ENCODE measurements at regions not wholly inside any gene's neighbourhood (a gene's known extent, or its start where the extent isn't known, plus 50 kb on each side); places are given as distances from the start of the nearest gene placed in this dataset.

DNA sequence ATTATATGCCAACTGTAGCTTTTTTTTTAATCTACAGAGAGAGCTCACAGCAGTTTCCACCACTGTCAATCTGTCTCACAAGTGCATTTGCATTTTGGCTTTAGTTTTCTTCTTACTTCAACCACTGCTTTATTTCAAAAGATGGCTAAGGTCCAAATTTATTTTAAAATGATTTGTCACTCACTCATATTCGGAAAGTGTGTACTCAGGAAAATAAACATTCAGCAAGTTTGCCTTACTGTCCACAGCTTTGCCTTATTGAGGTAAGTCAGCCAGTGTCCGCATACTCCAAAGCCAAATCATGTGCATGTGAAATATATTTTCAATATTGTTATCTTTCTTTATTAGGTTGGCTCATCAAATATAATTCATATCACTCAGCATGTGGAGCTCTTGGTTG, 240.7 kb upstream of the ARHGEF26 start:
- WGBS, 5 donors, result 58 to 82% (median 72%) methylated on average over 2 of the region's 2 CpGs
- Histone ChIP-seq H3K4me3 (no peak overlapping the region), H3K9me3 (no peaks in the 10 kb centered on the region), H3K27ac (no peak overlapping the region), H3K27me3 (replicated peaks in 1 of 7) (no peaks in the 10 kb centered on the region), H3K36me3 (no peaks in the 10 kb centered on the region), H3K4me1 (no peaks in the 10 kb centered on the region)
- DNase-seq, result no peak
- intact Hi-C loops (cut with DNase I; ENCODE audit: low total_unique reads), result no loop called here
- no peak for TF ChIP-seq POLR2A (IDR thresholded peaks at IDR 0.05)
- TF ChIP-seq, protein P1, sequence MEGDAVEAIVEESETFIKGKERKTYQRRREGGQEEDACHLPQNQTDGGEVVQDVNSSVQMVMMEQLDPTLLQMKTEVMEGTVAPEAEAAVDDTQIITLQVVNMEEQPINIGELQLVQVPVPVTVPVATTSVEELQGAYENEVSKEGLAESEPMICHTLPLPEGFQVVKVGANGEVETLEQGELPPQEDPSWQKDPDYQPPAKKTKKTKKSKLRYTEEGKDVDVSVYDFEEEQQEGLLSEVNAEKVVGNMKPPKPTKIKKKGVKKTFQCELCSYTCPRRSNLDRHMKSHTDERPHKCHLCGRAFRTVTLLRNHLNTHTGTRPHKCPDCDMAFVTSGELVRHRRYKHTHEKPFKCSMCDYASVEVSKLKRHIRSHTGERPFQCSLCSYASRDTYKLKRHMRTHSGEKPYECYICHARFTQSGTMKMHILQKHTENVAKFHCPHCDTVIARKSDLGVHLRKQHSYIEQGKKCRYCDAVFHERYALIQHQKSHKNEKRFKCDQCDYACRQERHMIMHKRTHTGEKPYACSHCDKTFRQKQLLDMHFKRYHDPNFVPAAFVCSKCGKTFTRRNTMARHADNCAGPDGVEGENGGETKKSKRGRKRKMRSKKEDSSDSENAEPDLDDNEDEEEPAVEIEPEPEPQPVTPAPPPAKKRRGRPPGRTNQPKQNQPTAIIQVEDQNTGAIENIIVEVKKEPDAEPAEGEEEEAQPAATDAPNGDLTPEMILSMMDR (IDR thresholded peaks at IDR 0.05 in 8 of 11, conservative IDR thresholded peaks at IDR 0.05 in 3 of 11), result no peak
- no peak for TF ChIP-seq POLR2AphosphoS5 (IDR thresholded peaks at IDR 0.05)

DNA sequence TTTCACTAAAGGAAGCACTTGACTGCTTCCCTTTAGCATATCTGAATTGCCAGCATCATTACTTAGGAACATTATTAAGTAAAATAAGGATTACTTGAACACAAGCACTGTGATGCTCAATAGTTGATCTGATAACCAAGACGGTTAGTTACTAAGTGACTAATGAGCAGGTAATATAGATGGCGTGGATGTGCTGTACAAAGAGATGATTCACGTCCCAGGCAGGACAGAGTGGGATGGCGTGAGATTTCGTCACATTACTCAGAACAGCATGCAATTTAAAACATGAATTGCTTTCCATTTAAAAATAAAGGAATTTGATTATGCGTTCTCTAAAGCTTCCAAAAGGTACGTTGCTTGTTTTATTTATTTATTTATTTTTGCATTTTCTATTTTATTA, 240.0 kb upstream of the ARHGEF26 start:
- no peak overlapping the region for H3K27ac ChIP-seq
- no peak for DNase-seq
- TF ChIP-seq, protein P1 (IDR thresholded peaks at IDR 0.05 in 8 of 11, conservative IDR thresholded peaks at IDR 0.05 in 3 of 11), result no peak
- TF ChIP-seq POLR2A (IDR thresholded peaks at IDR 0.05), result no peak
- no peak for TF ChIP-seq POLR2AphosphoS5 (IDR thresholded peaks at IDR 0.05)
- H3K4me1 ChIP-seq, result no peaks in the 10 kb centered on the region
- no peak overlapping the region for H3K4me3 ChIP-seq
- H3K36me3 ChIP-seq, result no peaks in the 10 kb centered on the region
- 88 to 94% (median 90%) methylated on average over 7 of the region's 7 CpGs for WGBS, 5 donors
- H3K27me3 ChIP-seq (replicated peaks in 1 of 7), result no peaks in the 10 kb centered on the region
- H3K9me3 ChIP-seq, result no peaks in the 10 kb centered on the region
- intact Hi-C loops (cut with DNase I; ENCODE audit: low total_unique reads), result no loop called here

DNA sequence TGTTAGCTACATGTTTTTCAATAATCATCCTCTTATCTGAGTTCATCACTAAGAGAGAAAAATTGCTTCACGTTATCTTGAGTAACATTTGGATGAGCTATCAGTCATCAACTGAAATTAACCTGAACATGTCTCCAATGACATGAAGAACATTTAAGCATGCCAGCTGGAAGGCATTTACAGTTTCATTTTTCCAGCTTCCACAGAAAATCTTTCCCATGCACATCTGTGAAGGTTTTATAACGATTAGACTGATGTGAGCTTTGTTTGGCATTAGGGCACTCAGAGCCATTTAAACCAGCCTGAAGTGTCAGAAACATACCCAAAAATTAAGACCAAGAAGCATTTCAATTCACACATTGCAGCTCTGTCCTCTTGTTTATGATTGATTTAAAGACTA, 235.8 kb upstream of the ARHGEF26 start:
- TF ChIP-seq POLR2AphosphoS5 (IDR thresholded peaks at IDR 0.05), result no peak
- TF ChIP-seq POLR2A (IDR thresholded peaks at IDR 0.05), result no peak
- TF ChIP-seq, protein P1 (IDR thresholded peaks at IDR 0.05 in 8 of 11, conservative IDR thresholded peaks at IDR 0.05 in 3 of 11), result no peak
- intact Hi-C loops (cut with DNase I; ENCODE audit: low total_unique reads), result no loop called here
- no peaks in the 10 kb centered on the region for H3K9me3 ChIP-seq
- 64 to 87% (median 79%) methylated on average over 2 of the region's 2 CpGs for WGBS, 5 donors
- H3K36me3 ChIP-seq, result no peaks in the 10 kb centered on the region
- no peaks in the 10 kb centered on the region for H3K27me3 ChIP-seq (replicated peaks in 1 of 7)
- DNase-seq, result no peak
- no peak overlapping the region for H3K27ac ChIP-seq
- no peaks in the 10 kb centered on the region for H3K4me1 ChIP-seq
- H3K4me3 ChIP-seq, result no peak overlapping the region

DNA sequence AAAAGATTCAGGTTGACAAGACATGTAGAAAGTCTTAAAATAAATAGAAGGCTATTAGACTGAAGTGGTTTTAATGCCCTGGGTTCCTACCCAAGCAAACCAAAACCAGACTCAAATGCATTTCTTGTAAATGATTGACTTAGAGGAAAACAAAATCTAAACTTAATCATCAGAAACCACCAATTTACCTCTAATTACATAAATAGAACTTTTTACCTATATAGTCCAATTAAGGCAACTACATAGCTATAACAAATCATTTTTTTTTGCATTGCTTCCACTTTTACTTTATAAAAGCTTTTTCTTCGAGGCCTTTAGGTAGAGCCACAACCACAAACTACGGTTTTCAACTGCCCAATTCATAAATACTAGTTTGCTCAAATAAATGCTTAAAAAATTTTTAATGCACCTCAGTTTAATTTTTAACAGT, 231.3 kb upstream of the ARHGEF26 start:
- intact Hi-C loops (cut with DNase I; ENCODE audit: low total_unique reads), result no loop called here
- Histone ChIP-seq H3K27me3 (replicated peaks in 1 of 7) (no peaks in the 10 kb centered on the region), H3K36me3 (no peaks in the 10 kb centered on the region), H3K4me1 (no peaks in the 10 kb centered on the region), H3K4me3 (no peak overlapping the region), H3K9me3 (no peaks in the 10 kb centered on the region), H3K27ac (no peak overlapping the region)
- DNase-seq, result no peak
- 42 to 62% (median 58%) methylated on average over 2 of the region's 2 CpGs for WGBS, 5 donors
- TF ChIP-seq, protein P1 (IDR thresholded peaks at IDR 0.05 in 8 of 11, conservative IDR thresholded peaks at IDR 0.05 in 3 of 11), result no peak
- TF ChIP-seq POLR2AphosphoS5 (IDR thresholded peaks at IDR 0.05), result no peak
- no peak for TF ChIP-seq POLR2A (IDR thresholded peaks at IDR 0.05)

All from spleen (tissue), 11 donors.